Keratinocyte (primary cell): ENCODE measurements at regions not wholly inside any gene's neighbourhood (a gene's known extent, or its start where the extent isn't known, plus 50 kb on each side); places are given as distances from the start of the nearest gene placed in this dataset.

ENCODE experiments used
- CTCF ChIP-seq, 3 experiments: IDR thresholded peaks in 1 of 3; conservative IDR thresholded peaks in 1 of 3; optimal IDR thresholded peaks in 1 of 3; 2 replicates in 2 of 3; 3 replicates in 1 of 3; pipeline versions ENCODE3 to v1.5.1; 2011; ENCODE audit warnings: low read length in 3 of 3, mild to moderate bottlenecking in 3 of 3, moderate library complexity in 2 of 3, control low read depth in 1 of 3, inconsistent platforms in 1 of 3; ENCODE audit not compliant: insufficient read depth in 2 of 3; ENCODE audit errors: extremely low read depth in 1 of 3
- EZH2 ChIP-seq: IDR thresholded peaks from one replicate; pipeline ENCODE4 v1.6.1; 2012; ENCODE audit warnings: inconsistent platforms, mild to moderate bottlenecking, low read length, moderate library complexity

GRCh38 chr7:45990276-45990675 lies 69.2 kb upstream of the IGFBP3 start:
- TF ChIP-seq EZH2 (no peak), CTCF (optimal IDR thresholded peaks at IDR 0.05 in 1 of 3, IDR thresholded peaks at IDR 0.05 in 1 of 3, conservative IDR thresholded peaks at IDR 0.05 in 1 of 3; ENCODE audit: extremely low read depth in 1 of 3, insufficient read depth in 2 of 3, low read length in 3 of 3) (no peak)
